IMR-90 (cell line): ENCODE measurements at regions not wholly inside any gene's neighbourhood (a gene's known extent, or its start where the extent isn't known, plus 50 kb on each side); places are given as distances from the start of the nearest gene placed in this dataset.
A peak's percentile ranks its signal among the peaks of the same experiment; 100 is the strongest.

Experiments
- ATAC-seq: fragments of 200-7000 bp; cut with Tn5 transposase; 2 replicates; pipeline ENCODE4 v1.9.1; 2020; ENCODE audit warnings: low read depth, mild to moderate bottlenecking, moderate library complexity
- BruUV-seq: library from RNA; stranded (reverse); fragments of 400-500 nt; replicated peaks from 2 replicates; lab custom pipeline; 2021; lab: Mats Ljungman, UMichigan
- CTCF ChIA-PET: fragments of 300-600 bp; formaldehyde crosslinking; extraction: SDS; loops from one replicate; lab custom pipeline; 2021; ENCODE audit warnings: antibody characterized with exemption; lab: Yijun Ruan, JAX
- POLR2A ChIA-PET: fragments of 300-600 bp; sonication (Branson Sonifier 250); formaldehyde crosslinking; loops from one replicate; lab custom pipeline; 2022; ENCODE audit warnings: antibody characterized with exemption; ENCODE audit not compliant: unreplicated experiment; lab: Charles Lee
- DNase-seq: peaks from one replicate; pipeline ENCODE4 v3.0.0; 2013
- H2AFZ ChIP-seq: replicated peaks from 2 replicates; pipeline ENCODE3; 2013; ENCODE audit warnings: low read length, mild to moderate bottlenecking; ENCODE audit not compliant: poor library complexity
- H2AK5ac ChIP-seq: 2 replicates; pipeline ENCODE4 v1.6.1; 2013; ENCODE audit warnings: low read depth, low read length, inconsistent platforms
- H2AK9ac ChIP-seq: replicated peaks from 2 replicates; pipeline ENCODE3; 2013; ENCODE audit warnings: mild to moderate bottlenecking, low read depth, low read length, moderate library complexity; ENCODE audit not compliant: poor library complexity
- H2BK120ac ChIP-seq: 2 replicates; pipeline ENCODE4 v1.6.1; 2013; ENCODE audit warnings: low read depth, low read length, inconsistent platforms
- H2BK15ac ChIP-seq: 3 replicates; pipeline ENCODE4 v1.6.1; 2013; ENCODE audit warnings: low read depth, low read length, inconsistent platforms
- H2BK20ac ChIP-seq: 2 replicates; pipeline ENCODE4 v1.6.1; 2013; ENCODE audit warnings: low read depth, mild to moderate bottlenecking, inconsistent platforms, low read length, moderate library complexity
- H2BK5ac ChIP-seq: 2 replicates; pipeline ENCODE4 v1.6.1; 2013; ENCODE audit warnings: mild to moderate bottlenecking, low read depth, low read length, inconsistent platforms; ENCODE audit not compliant: poor library complexity, severe bottlenecking
- H3K14ac ChIP-seq: replicated peaks from 2 replicates; pipeline ENCODE4 v1.6.1; 2013; ENCODE audit warnings: low read depth, low read length, inconsistent platforms
- H3K18ac ChIP-seq: 2 replicates; pipeline ENCODE4 v1.6.1; 2013; ENCODE audit warnings: low read depth, low read length, control low read depth
- H3K23ac ChIP-seq: 2 replicates; pipeline ENCODE4 v1.6.1; 2013; ENCODE audit warnings: low read depth, low read length, inconsistent platforms
- H3K27ac ChIP-seq: 2 replicates; pipeline ENCODE4 v1.5.1; 2013; ENCODE audit warnings: mild to moderate bottlenecking, control low read depth, low read length; ENCODE audit not compliant: insufficient read depth
- H3K27me3 ChIP-seq: 2 replicates; pipeline ENCODE4 v1.6.1; 2013; ENCODE audit warnings: low read length; ENCODE audit not compliant: control insufficient read depth, insufficient read depth
- H3K36me3 ChIP-seq: 2 replicates; pipeline ENCODE4 v1.6.1; 2013; ENCODE audit warnings: low read length, mixed read lengths; ENCODE audit not compliant: control insufficient read depth, insufficient read depth
- H3K4ac ChIP-seq: 2 replicates; pipeline ENCODE4 v1.6.1; 2013; ENCODE audit warnings: low read depth, low read length, inconsistent platforms
- H3K4me1 ChIP-seq: 2 replicates; pipeline ENCODE4 v1.6.1; 2013; ENCODE audit warnings: low read length, mixed read lengths; ENCODE audit not compliant: control insufficient read depth, insufficient read depth
- H3K4me2 ChIP-seq: 2 replicates; pipeline ENCODE4 v1.6.1; 2013; ENCODE audit warnings: low read depth, mild to moderate bottlenecking, control low read depth, low read length, moderate library complexity
- H3K4me3 ChIP-seq: 2 replicates; pipeline ENCODE4 v1.5.1; 2013; ENCODE audit warnings: low read depth, mild to moderate bottlenecking, control low read depth, low read length, moderate library complexity; ENCODE audit not compliant: insufficient read depth
- H3K56ac ChIP-seq: 2 replicates; pipeline ENCODE4 v1.6.1; 2013; ENCODE audit warnings: low read length, inconsistent platforms; ENCODE audit not compliant: insufficient read depth; ENCODE audit errors: extremely low read depth
- H3K79me1 ChIP-seq, 2 experiments: 2 replicates each; pipeline ENCODE4 v1.6.1; 2013; ENCODE audit warnings: low read length in 2 of 2, inconsistent platforms in 1 of 2, low read depth in 1 of 2
- H3K9ac ChIP-seq: 2 replicates; pipeline ENCODE4 v1.6.1; 2013; ENCODE audit warnings: low read depth, low read length, control low read depth
- H3K9me1 ChIP-seq: 2 replicates; pipeline ENCODE4 v1.6.1; 2013; ENCODE audit warnings: low read length, inconsistent platforms; ENCODE audit not compliant: insufficient read depth
- H3K9me3 ChIP-seq: 2 replicates; pipeline ENCODE4 v1.6.1; 2013; ENCODE audit warnings: low read length; ENCODE audit not compliant: control insufficient read depth, insufficient read depth
- H4K20me1 ChIP-seq: 2 replicates; pipeline ENCODE4 v1.6.1; 2013; ENCODE audit warnings: low read length, inconsistent platforms; ENCODE audit not compliant: insufficient read depth
- H4K5ac ChIP-seq: 2 replicates; pipeline ENCODE4 v1.6.1; 2013; ENCODE audit warnings: mild to moderate bottlenecking, low read depth, low read length, control low read depth
- H4K8ac ChIP-seq, 2 experiments: 2 replicates each; pipeline ENCODE4 v1.6.1; 2013; ENCODE audit warnings: low read depth in 2 of 2, low read length in 2 of 2, control low read depth in 1 of 2, inconsistent platforms in 1 of 2
- H4K91ac ChIP-seq: 2 replicates; pipeline ENCODE4 v1.6.1; 2013; ENCODE audit warnings: low read depth, low read length, inconsistent platforms; ENCODE audit not compliant: insufficient read depth
- BHLHE40 ChIP-seq: fragments of 150-350 bp; IDR thresholded peaks from 2 replicates; pipeline ENCODE4 v1.6.1; 2016; ENCODE audit warnings: mild to moderate bottlenecking, low read depth, low read length
- CTCF ChIP-seq: conservative IDR thresholded peaks from 2 replicates; pipeline ENCODE4 v1.5.1; 2012; ENCODE audit warnings: mild to moderate bottlenecking, low read depth, low read length, improper control_type of control experiment
- FOS ChIP-seq: fragments of 150-350 bp; IDR thresholded peaks from 2 replicates; pipeline ENCODE4 v1.6.1; 2016; ENCODE audit warnings: low read depth, low read length
- MAFK ChIP-seq: IDR thresholded peaks from 2 replicates; pipeline ENCODE4 v1.6.1; 2012; ENCODE audit warnings: low read depth, low read length, improper control_type of control experiment
- MAZ ChIP-seq: IDR thresholded peaks from 2 replicates; pipeline ENCODE4 v1.6.1; 2012; ENCODE audit warnings: low read depth, mild to moderate bottlenecking, low read length, improper control_type of control experiment, moderate library complexity, borderline replicate concordance
- MXI1 ChIP-seq: IDR thresholded peaks from 2 replicates; pipeline ENCODE4 v1.6.1; 2012; ENCODE audit warnings: low read depth, mild to moderate bottlenecking, low read length, moderate library complexity, borderline replicate concordance
- NFE2L2 ChIP-seq: fragments of 150-350 bp; IDR thresholded peaks from 2 replicates; pipeline ENCODE4 v1.6.1; 2016; ENCODE audit warnings: low read depth, mild to moderate bottlenecking, low read length
- POLR2A ChIP-seq: IDR thresholded peaks from 2 replicates; pipeline ENCODE4 v1.6.1; 2012; ENCODE audit warnings: mild to moderate bottlenecking, low read depth, low read length
- RAD21 ChIP-seq: IDR thresholded peaks from 2 replicates; pipeline ENCODE4 v1.6.1; 2012; ENCODE audit warnings: low read length, improper control_type of control experiment
- RCOR1 ChIP-seq: IDR thresholded peaks from 2 replicates; pipeline ENCODE4 v1.6.1; 2012; ENCODE audit warnings: mild to moderate bottlenecking, low read length, improper control_type of control experiment; ENCODE audit not compliant: insufficient replicate concordance
- RFX5 ChIP-seq: IDR thresholded peaks from 2 replicates; pipeline ENCODE4 v1.8.0; 2012; ENCODE audit warnings: low read depth, mild to moderate bottlenecking, low read length, moderate library complexity
- SMC3 ChIP-seq: fragments of 150-350 bp; IDR thresholded peaks from 2 replicates; pipeline ENCODE4 v1.6.1; 2016; ENCODE audit warnings: low read depth, mild to moderate bottlenecking, antibody characterized with exemption, low read length, moderate library complexity
- USF2 ChIP-seq: fragments of 150-350 bp; IDR thresholded peaks from 2 replicates; pipeline ENCODE4 v1.6.1; 2017; ENCODE audit warnings: mild to moderate bottlenecking, antibody characterized with exemption, low read length, low read depth
- WGBS, 2 experiments: methylation state at CpG; one replicate each; pipeline versions ENCODE4 v1.1.5 to v1.1.7; 2013; ENCODE audit warnings: missing lambda C conversion rate in 2 of 2; ENCODE audit not compliant: insufficient read length in 1 of 2; ENCODE audit errors: extremely low coverage in 2 of 2; 5-methylcytosine and 5-hydroxymethylcytosine counted together
- dilution Hi-C: fragments of 300-500 bp; cut with HindIII; formaldehyde crosslinking; loops from one replicate; pipeline ENCODE4 v1.14.3; 2018; ENCODE audit warnings: low sequenced_read_pairs; ENCODE audit not compliant: unreplicated experiment
- in situ Hi-C: fragments of 300-500 bp; cut with MboI; formaldehyde crosslinking; loops from 3 replicates; pipeline ENCODE4 v1.14.3; 2019; ENCODE audit warnings: low sequenced_read_pairs, inconsistent platforms, mixed read lengths
- intact Hi-C: fragments of 100-400 bp; cut with micrococcal nuclease; formaldehyde crosslinking; loops from 2 replicates; pipeline ENCODE4 v1.10.0; 2022
- TF ChIP-seq, protein P1 (sequence below): fragments of 150-350 bp; IDR thresholded peaks from 2 replicates; pipeline ENCODE4 v1.6.1; 2016; ENCODE audit warnings: low read depth, mild to moderate bottlenecking, low read length, moderate library complexity, borderline replicate concordance

GRCh38 chr11:69969890-69970784, 108.0 kb upstream of the ANO1 start:
- ChIA-PET POLR2A (no interaction called here), CTCF (no interaction called here)
- 65% methylated on average over 9 of the region's 21 CpGs; no CpG with 5 or more reads in 1 of the 2 experiments for WGBS, 2 experiments
- ATAC-seq, result no peak
- no peak for DNase-seq
- Histone ChIP-seq H3K79me1 (no peaks in the 10 kb centered on the region), H3K4me1 (peaks cover 5% of the 10 kb centered on the region; the same call in 1 of the 2 replicates), H4K8ac (peak overlapping the region in 1 of 2 experiments; percentile 68; a peak in 2 of 4 replicates), H3K4me3 (no peak overlapping the region), H3K9me3 (no peaks in the 10 kb centered on the region), H3K14ac (peak overlapping the region; percentile 76), H3K9me1 (no peaks in the 10 kb centered on the region), H3K4me2 (no peak overlapping the region), H4K5ac (no peak overlapping the region; the same call in 1 of the 2 replicates), H2BK20ac (peak overlapping the region; percentile 52; the same call in 1 of the 2 replicates), H2AFZ (peak overlapping the region; percentile 79), H3K36me3 (no peaks in the 10 kb centered on the region), H2BK15ac (peak overlapping the region; percentile 49; the same call in 1 of the 3 replicates), H3K27ac (no peak overlapping the region), H3K18ac (no peak overlapping the region; the same call in 1 of the 2 replicates), H2BK5ac (no peak overlapping the region), H3K9ac (no peak overlapping the region), H3K23ac (0 out of 2 replicates have a peak overlapping the region, but pooled peaks have one; percentile 42), H3K27me3 (no peaks in the 10 kb centered on the region; the same call in 1 of the 2 replicates), H4K20me1 (no peaks in the 10 kb centered on the region), H2AK5ac (peak overlapping the region; percentile 70; the same call in 1 of the 2 replicates), H2AK9ac (peak overlapping the region; percentile 56), H3K56ac (no peak overlapping the region), H2BK120ac (peak overlapping the region; percentile 59), H3K4ac (peak overlapping the region; percentile 80; the same call in 1 of the 2 replicates), H4K91ac (peak overlapping the region; percentile 62; the same call in 1 of the 2 replicates)
- intact Hi-C loops, result no loop called here
- in situ Hi-C loops, result no loop called here
- dilution Hi-C loops, result no loop called here
- BruUV-seq, result no TSS peak
- TF ChIP-seq, protein P1, sequence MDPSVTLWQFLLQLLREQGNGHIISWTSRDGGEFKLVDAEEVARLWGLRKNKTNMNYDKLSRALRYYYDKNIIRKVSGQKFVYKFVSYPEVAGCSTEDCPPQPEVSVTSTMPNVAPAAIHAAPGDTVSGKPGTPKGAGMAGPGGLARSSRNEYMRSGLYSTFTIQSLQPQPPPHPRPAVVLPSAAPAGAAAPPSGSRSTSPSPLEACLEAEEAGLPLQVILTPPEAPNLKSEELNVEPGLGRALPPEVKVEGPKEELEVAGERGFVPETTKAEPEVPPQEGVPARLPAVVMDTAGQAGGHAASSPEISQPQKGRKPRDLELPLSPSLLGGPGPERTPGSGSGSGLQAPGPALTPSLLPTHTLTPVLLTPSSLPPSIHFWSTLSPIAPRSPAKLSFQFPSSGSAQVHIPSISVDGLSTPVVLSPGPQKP, result no peak
- TF ChIP-seq MXI1 (no peak), FOS (no peak), MAZ (no peak), MAFK (no peak), NFE2L2 (no peak), CTCF (no peak), BHLHE40 (no peak), RCOR1 (no peak), RAD21 (no peak), USF2 (no peak), RFX5 (no peak), POLR2A (no peak), SMC3 (no peak)
